ENCODE measurements at regions not wholly inside any gene's neighbourhood (a gene's known extent, or its start where the extent isn't known, plus 50 kb on each side); places are given as distances from the start of the nearest gene placed in this dataset.

- no peak for DNase-seq
Measured at GRCh38 chr2:19300961-19301360, 57.5 kb downstream of the OSR1 start.

GRCh38 chr2:19299522-19299921 is 58.9 kb downstream of the OSR1 start:
- no peak for DNase-seq

- no peak for DNase-seq
Measured at GRCh38 chr2:19299032-19299431, 59.4 kb downstream of the OSR1 start.

GRCh38 chr2:19297716-19298115 is 60.7 kb downstream of the OSR1 start:
- no peak for DNase-seq

- no peak for DNase-seq
Measured at GRCh38 chr2:19295998-19296502, 62.4 kb downstream of the OSR1 start.

- no peak for DNase-seq
Measured at GRCh38 chr2:19292007-19292406, 66.4 kb downstream of the OSR1 start.

GRCh38 chr2:19288291-19288690 is 70.1 kb downstream of the OSR1 start:
- no peak for DNase-seq

GRCh38 chr2:19287324-19287723 is 71.1 kb downstream of the OSR1 start:
- no peak for DNase-seq

- no peak for DNase-seq
Measured at GRCh38 chr2:19282305-19282704, 76.1 kb downstream of the OSR1 start.

- no peak for DNase-seq
Measured at GRCh38 chr2:19274439-19274838, 84.0 kb downstream of the OSR1 start.

- no peak for DNase-seq
Measured at GRCh38 chr2:19272941-19273470, 85.4 kb downstream of the OSR1 start.

- no peak for DNase-seq
Measured at GRCh38 chr2:19272039-19272438, 86.4 kb downstream of the OSR1 start.

- no peak for DNase-seq
Measured at GRCh38 chr2:19264852-19265251, 93.6 kb downstream of the OSR1 start.

- DNase-seq: no peak
Measured at GRCh38 chr2:19262150-19262549, 96.3 kb downstream of the OSR1 start.

GRCh38 chr2:19261061-19261460 is 97.4 kb downstream of the OSR1 start:
- DNase-seq: no peak

GRCh38 chr2:19256121-19256601 is 102.3 kb downstream of the OSR1 start:
- no peak for DNase-seq

- DNase-seq: no peak
Measured at GRCh38 chr2:19255481-19255880, 102.9 kb downstream of the OSR1 start.

- no peak for DNase-seq
Measured at GRCh38 chr2:19251554-19251953, 106.9 kb downstream of the OSR1 start.

GRCh38 chr2:19250906-19251305 is 107.5 kb downstream of the OSR1 start:
- no peak for DNase-seq

- DNase-seq: no peak
Measured at GRCh38 chr2:19247186-19247585, 111.2 kb downstream of the OSR1 start.

GRCh38 chr2:19246496-19246895 is 111.9 kb downstream of the OSR1 start:
- DNase-seq: no peak

GRCh38 chr2:19244460-19245363 is 113.7 kb downstream of the OSR1 start:
- DNase-seq: no peak

GRCh38 chr2:19238440-19239060 is 119.9 kb downstream of the OSR1 start:
- DNase-seq: no peak

GRCh38 chr2:19235308-19235707 is 123.1 kb downstream of the OSR1 start:
- DNase-seq: no peak
